Gastroesophageal sphincter (tissue), 4 donors: ENCODE measurements at regions not wholly inside any gene's neighbourhood (a gene's known extent, or its start where the extent isn't known, plus 50 kb on each side); places are given as distances from the start of the nearest gene placed in this dataset.

Source experiments
- ATAC-seq: fragments of 150-250 bp; one replicate; pipeline ENCODE4 v1.9.1; 2016; ENCODE audit warnings: mild to moderate bottlenecking, moderate library complexity
- H3K27ac ChIP-seq, 4 donors: fragments of 200-600 bp; sonication (generic) in 3 of 4; 1 replicate in 3 of 4; 2 replicates in 1 of 4; pipeline ENCODE4 v1.5.1; 2016 to 2019
- H3K27me3 ChIP-seq: fragments of 200-600 bp; sonication (generic); one replicate; pipeline ENCODE4 v1.5.1; 2019
- H3K36me3 ChIP-seq, 2 donors: fragments of 200-600 bp; sonication (generic); one replicate each; pipeline ENCODE4 v1.5.1; 2019; ENCODE audit warnings: control low read depth in 1 of 2
- H3K4me1 ChIP-seq, 3 donors: fragments of 200-600 bp; sonication (generic); 1 replicate in 2 of 3; 2 replicates in 1 of 3; pipeline ENCODE4 v1.5.1; 2016 to 2019; ENCODE audit warnings: control low read depth in 2 of 3
- H3K4me3 ChIP-seq, 2 donors: fragments of 200-600 bp; sonication (generic); one replicate each; pipeline ENCODE4 v1.5.1; 2019; ENCODE audit warnings: mild to moderate bottlenecking in 1 of 2, moderate library complexity in 1 of 2
- H3K9me3 ChIP-seq, 3 donors: fragments of 200-600 bp; sonication (generic); one replicate each; pipeline ENCODE4 v1.5.1; 2017 to 2019; ENCODE audit warnings: control low read depth in 2 of 3
- CTCF ChIP-seq, 4 experiments: fragments of 200-600 bp in 2 of 4; fragments of 450-650 bp in 2 of 4; sonication (generic) in 1 of 4; IDR thresholded peaks; one replicate each; pipeline ENCODE4 v1.5.1; 2017 to 2019; ENCODE audit warnings: antibody characterized with exemption in 4 of 4, mild to moderate bottlenecking in 2 of 4, moderate library complexity in 2 of 4
- EP300 ChIP-seq: sonication (generic); formaldehyde crosslinking; IDR thresholded peaks from one replicate; pipeline ENCODE4 v1.6.1; 2017; ENCODE audit warnings: antibody characterized with exemption, mild to moderate bottlenecking
- POLR2A ChIP-seq, 2 donors: fragments of 450-650 bp; IDR thresholded peaks; one replicate each; pipeline ENCODE4 v1.6.1; 2017; ENCODE audit warnings: antibody characterized with exemption in 2 of 2, mild to moderate bottlenecking in 2 of 2, moderate library complexity in 1 of 2
- POLR2AphosphoS5 ChIP-seq: sonication (generic); formaldehyde crosslinking; IDR thresholded peaks from one replicate; pipeline ENCODE4 v1.6.1; 2017; ENCODE audit warnings: antibody characterized with exemption
- WGBS, 2 donors: methylation state at CpG; one replicate each; pipeline ENCODE4 v1.1.5; 2018; ENCODE audit warnings: low coverage in 1 of 2; 5-methylcytosine and 5-hydroxymethylcytosine counted together

DNA sequence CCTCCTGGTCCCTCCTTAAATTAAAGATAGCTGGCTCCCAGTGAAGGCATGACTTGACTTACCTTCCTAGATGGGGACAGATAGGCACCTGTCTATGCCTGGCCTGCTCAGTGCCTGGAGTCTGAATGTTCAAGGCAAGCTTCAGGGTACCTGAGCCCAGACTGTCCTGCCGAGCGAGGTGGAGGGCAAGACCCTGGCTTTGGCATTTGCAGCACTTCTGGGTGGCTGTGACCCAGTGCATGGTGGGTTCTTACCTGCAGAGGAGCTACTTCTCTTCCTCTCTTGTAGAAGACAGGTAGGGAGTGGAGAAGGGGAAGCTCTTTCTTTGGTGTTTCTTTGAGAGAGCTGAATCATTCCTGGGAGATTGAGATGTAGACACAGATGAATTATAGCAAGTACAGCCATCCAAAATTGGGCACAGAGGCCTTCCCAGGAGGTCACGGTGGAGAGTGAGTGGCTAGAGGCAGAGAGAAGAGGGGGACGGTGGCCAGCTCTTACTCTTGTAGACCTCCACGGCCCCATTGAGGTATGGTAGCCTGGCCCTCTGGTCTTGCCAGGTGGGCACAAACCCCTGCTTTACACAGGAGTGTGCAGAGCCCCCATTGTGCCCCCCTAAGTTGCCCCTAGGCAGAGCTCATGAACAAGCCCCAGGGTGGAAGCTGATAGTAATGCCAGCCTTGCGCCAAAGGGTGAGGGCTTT lies 402.5 kb upstream of the TPM1 start:
- WGBS, 2 donors, result 67 to 95% methylated on average over 3 to 4 of the region's 6 CpGs
- H3K4me3 ChIP-seq, result no peak overlapping the region
- ATAC-seq, result no peak

GRCh38 chr15:62641825-62642224 lies 400.7 kb upstream of the TPM1 start:
- Histone ChIP-seq H3K4me3 (no peak overlapping the region), H3K36me3 (no peaks in the 10 kb centered on the region), H3K4me1 (peaks cover 0 to 7% (median 0%) of the 10 kb centered on the region in 3 donors), H3K27me3 (no peaks in the 10 kb centered on the region), H3K27ac (no peak overlapping the region), H3K9me3 (no peaks in the 10 kb centered on the region)
- TF ChIP-seq POLR2AphosphoS5, result no peak
- TF ChIP-seq POLR2A (IDR thresholded peaks at IDR 0.05), result no peak
- no peak for TF ChIP-seq CTCF (IDR thresholded peaks at IDR 0.05)
- TF ChIP-seq EP300, result no peak
- 40 to 89% methylated on average over 1 to 2 of the region's 3 CpGs for WGBS, 2 donors
- ATAC-seq, result no peak

More for the DNA sequence above, 402.5 kb upstream of the TPM1 start:
- no peak overlapping the region for H3K27ac ChIP-seq
- TF ChIP-seq POLR2AphosphoS5 (no peak), CTCF (IDR thresholded peaks at IDR 0.05) (no peak), EP300 (no peak), POLR2A (IDR thresholded peaks at IDR 0.05) (no peak)
- no peaks in the 10 kb centered on the region for H3K27me3 ChIP-seq
- H3K9me3 ChIP-seq, result no peaks in the 10 kb centered on the region
- H3K36me3 ChIP-seq, result no peaks in the 10 kb centered on the region
- H3K4me1 ChIP-seq, result peaks cover 0 to 7% (median 0%) of the 10 kb centered on the region in 3 donors

GRCh38 chr15:62643572-62643971 lies 399.0 kb upstream of the TPM1 start:
- H3K27ac ChIP-seq, result no peak overlapping the region
- H3K9me3 ChIP-seq, result no peaks in the 10 kb centered on the region
- H3K27me3 ChIP-seq, result no peaks in the 10 kb centered on the region
- TF ChIP-seq EP300 (no peak), CTCF (IDR thresholded peaks at IDR 0.05) (no peak), POLR2A (IDR thresholded peaks at IDR 0.05) (no peak), POLR2AphosphoS5 (no peak)
- peaks cover 0 to 7% (median 0%) of the 10 kb centered on the region in 3 donors for H3K4me1 ChIP-seq
- ATAC-seq, result no peak
- WGBS, 2 donors, result 100% methylated on average over 4 of the region's 4 CpGs; no CpG with 5 or more reads in 1 of the 2 donors
- no peak overlapping the region for H3K4me3 ChIP-seq
- H3K36me3 ChIP-seq, result no peaks in the 10 kb centered on the region

- no peak overlapping the region for H3K27ac ChIP-seq
- ATAC-seq, result no peak
- TF ChIP-seq EP300 (no peak), POLR2A (IDR thresholded peaks at IDR 0.05) (no peak), CTCF (IDR thresholded peaks at IDR 0.05) (no peak), POLR2AphosphoS5 (no peak)
- no peak overlapping the region for H3K4me3 ChIP-seq
- no peaks in the 10 kb centered on the region for H3K27me3 ChIP-seq
- peaks cover 0 to 7% (median 0%) of the 10 kb centered on the region in 3 donors for H3K4me1 ChIP-seq
- H3K9me3 ChIP-seq, result no peaks in the 10 kb centered on the region
- 86 to 88% methylated on average over 2 to 7 of the region's 7 CpGs for WGBS, 2 donors
- H3K36me3 ChIP-seq, result no peaks in the 10 kb centered on the region
Observed at GRCh38 chr15:62644216-62644888, 398.2 kb upstream of the TPM1 start.
